Epidermal melanocyte (primary cell): ENCODE measurements at regions not wholly inside any gene's neighbourhood (a gene's known extent, or its start where the extent isn't known, plus 50 kb on each side); places are given as distances from the start of the nearest gene placed in this dataset.

Experiments used
- DNase-seq: peaks from one replicate; pipeline ENCODE4 v3.0.0; 2011; ENCODE audit warnings: low spot score; ENCODE audit not compliant: insufficient read length

DNA sequence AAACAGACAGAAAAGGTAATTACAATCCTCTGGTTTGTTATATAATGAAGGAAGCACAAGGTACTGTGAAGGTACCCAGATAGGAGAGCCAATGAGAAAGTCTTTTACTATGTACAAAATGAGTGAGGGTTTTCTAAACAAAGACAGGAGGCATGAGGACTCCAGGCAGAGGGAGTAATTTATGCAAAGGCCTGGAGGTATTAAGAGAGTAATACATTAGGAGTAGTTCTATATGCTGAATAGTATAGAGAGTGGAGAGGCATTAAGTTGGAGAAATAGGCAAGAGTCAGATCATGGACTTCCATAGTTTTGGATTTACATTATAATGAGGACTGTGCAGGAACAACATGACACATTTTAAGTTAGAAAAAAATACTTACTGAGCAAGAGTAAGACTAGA lies 216.0 kb downstream of the SCG2 start:
- no peak for DNase-seq

DNA sequence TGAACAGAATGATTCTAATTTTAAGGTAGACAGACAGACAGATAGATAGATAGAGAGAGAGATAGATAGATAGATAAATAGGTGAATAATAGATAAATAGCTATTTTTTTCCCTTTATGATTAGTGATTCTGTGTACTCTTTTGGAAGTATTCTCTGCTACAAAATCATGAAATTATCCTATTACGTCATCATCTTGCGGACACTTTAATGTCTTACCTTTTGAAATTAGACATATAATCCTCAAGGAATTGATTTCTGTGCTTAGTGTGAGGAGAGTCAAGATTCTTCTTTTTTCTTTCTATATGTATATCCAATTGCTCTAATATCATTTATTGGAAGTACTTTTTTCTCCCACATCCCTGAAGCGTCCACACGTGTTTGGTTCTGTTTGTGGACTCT lies 215.2 kb downstream of the SCG2 start:
- DNase-seq: no peak

DNA sequence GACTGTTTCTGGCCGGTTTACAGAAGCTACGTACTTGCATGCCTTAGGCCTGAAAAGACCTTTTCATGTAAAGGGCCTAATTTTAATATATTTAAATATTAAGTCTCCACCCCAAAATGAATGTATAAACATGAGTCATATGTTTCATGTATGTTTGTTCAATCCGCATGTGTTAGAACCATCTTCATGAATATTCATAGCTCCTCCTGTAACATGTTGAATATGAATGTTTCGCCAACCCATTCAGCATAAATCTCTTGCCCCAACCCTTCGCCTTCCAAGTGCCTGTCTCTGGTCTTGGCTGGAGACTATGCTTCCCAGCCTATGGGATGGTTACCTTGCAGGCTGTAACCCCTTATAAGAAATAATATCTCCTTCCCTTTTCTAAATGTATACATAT lies 212.5 kb downstream of the SCG2 start:
- no peak for DNase-seq

DNA sequence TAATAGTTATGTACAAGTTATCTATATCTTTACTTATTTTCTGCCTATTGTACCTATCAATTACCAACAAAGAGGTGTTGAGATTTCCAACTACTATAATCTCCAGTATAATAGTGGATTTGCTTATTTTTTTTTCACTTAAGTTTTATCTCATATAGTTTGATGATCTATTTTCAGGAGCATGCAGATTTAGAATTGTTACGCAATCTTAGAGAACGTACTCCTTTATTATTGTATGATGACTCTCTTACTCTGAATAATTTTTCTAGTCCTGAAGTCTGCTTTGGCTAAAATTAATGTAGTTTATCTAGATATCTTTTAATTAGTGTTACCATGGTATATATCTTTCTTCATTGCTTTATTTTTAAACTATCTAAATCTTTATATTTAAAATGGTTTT lies 205.2 kb downstream of the SCG2 start:
- no peak for DNase-seq

DNA sequence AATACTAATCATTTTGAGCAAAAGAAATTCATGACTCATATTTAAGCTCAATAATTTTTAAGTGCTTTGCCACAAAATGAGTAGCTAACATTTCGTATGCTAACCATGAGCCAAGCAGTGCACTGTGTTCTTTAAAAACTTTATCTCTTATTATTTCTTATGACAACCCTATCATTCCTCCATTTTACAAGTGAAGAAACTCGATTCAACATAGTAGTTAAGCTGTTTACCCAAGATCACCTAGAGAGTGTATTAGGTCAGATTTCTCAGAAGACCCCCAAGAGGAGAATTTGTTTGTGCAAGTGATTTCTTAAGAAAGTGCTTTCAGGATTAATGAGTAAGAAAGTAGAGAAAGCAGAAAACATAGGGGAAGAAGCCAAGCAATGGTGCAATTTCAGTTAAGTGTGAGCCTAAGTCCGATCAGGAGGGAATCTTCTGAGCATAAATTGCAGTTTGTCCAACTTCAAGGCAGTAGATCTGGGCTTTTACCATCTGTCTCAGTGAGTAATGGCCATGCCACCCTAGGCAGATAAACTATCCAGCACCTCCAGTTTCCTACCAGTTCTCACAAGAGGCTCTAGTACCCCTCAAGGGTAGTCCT lies 202.7 kb downstream of the SCG2 start:
- no peak for DNase-seq

DNA sequence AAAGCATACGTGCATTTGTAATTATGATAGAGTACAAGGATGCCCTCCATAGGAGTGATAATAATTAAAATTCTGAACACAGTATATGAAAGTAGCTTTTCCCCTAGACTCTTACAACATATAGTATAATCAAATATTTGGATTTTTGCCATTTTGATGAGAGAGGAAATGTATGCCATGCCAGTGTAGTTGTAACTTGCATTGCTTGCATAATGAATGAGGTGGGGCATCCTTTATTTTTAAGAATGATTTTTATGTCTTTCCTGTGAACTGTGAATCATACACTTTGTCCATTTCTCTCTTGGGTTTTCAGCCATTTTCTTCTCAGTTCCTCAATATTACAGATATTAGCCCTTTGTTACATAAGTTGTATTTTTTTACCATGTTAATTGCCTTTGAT lies 197.5 kb downstream of the SCG2 start:
- DNase-seq: no peak

DNA sequence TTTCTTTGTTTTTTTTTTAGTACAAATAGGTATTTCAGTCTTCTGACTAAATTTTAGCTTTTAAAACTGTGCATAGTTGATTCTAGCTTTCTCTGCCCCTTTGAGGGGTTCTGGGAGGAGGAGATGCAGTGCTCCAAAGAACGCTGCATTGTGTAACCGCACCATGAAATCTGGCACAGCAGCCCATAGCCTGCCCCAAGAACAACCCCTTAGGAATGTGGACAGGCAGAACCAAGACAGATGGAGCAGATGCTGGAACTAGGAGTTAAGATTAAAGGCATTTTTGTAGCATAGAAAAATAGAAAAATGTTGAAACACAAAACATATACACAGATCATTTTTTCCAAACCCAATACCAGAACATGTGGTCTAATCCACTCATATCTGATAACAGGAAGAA lies 187.5 kb downstream of the SCG2 start:
- peak; percentile 60 for DNase-seq

DNA sequence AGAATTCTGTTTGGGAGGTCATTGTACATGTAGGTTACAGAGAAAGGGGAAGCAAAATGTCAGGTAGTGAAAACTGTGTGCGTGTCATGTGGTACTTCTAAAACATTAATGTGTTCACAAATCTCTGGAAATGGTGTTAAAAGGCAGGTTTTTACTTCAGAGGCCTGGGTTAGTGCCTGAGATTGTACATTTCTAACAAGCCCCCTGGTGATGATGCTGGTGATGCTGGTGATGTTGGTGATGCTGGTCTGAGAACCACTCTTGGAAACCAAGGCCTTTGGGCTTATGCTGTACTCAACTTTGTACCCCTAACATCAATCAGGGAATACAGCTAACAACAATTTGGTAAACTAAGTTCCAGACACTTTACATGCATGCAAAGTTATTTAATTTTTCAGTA lies 187.1 kb downstream of the SCG2 start:
- no peak for DNase-seq

DNA sequence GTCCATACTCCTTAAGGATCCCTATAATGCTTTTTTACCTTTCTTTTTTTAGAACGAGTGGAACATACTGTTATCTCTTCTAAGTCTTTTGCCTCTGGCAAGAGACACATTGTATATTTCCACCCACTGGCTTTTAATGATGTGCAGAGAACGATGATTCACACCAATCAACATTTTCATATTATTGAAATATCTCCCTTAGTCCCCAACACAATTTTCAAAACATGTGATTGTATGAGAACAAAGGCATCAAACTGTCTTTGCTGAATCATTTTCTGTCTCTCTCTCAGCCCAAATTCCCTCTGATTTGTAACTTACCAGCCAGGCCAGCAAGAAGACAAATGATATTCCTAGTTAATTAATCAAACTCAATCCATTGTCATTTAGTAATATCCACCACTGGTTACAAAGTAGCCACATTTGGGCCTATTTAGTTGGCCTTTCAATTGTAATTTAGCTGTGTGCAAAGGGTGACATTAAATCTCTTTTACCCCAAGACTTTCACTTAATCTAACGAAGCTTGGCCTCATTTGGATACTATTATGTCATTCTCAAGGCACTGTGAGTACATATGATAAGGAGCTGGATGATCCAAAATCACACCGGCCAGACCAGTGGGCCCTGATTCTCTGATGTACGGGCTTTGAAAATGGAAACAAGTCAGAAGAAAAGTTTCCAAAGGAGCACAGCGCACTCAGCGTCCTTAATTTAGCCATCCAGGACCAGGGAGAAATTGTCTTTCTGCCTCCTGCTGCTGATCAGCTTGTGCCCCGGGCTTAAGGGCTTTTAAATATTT lies 185.1 kb downstream of the SCG2 start:
- DNase-seq: no peak

DNA sequence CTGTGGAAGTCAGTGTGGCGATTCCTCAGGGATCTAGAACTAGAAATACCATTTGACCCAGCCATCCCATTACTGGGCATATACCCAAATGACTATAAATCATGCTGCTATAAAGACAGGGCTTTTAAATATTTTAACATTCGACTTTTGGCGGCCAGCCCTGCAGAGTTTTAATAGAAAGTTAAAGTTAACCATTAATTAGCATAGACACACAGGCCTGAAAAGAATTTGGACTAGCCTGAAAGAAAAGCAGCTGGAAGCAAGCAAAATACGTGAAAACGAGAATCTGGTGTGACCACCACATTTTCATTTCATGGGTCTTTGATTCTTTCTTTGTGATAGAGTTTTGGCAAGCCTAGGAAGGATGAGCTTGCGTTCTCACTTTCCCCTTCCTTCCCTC lies 184.0 kb downstream of the SCG2 start:
- DNase-seq: no peak

DNA sequence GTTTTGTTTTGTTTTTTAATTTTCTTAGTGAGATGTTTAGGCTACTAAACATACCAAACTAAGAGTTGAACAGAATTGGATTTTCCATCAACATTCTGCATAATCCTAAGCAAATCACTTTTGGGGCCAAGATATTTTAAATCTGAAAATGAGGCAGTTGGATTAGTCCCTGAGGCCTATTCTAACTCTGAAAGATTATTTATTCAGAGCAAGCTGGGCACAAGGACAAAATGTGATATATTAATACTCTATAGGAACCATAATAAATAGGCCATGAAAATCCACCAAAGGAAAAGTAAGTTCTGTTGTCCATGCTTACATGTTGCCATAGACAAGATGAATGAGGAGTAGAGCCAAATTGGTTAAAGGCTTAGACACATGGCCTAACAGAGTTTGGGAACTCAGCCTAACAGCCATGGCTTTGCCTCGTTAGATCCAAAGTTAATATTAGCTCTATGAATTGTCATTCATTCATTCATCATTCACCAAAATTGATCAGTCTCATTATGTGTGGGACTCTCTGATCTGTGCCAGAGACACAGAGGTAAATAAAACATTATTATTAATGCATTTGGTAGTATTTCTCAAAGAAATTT lies 183.5 kb downstream of the SCG2 start:
- DNase-seq: no peak

DNA sequence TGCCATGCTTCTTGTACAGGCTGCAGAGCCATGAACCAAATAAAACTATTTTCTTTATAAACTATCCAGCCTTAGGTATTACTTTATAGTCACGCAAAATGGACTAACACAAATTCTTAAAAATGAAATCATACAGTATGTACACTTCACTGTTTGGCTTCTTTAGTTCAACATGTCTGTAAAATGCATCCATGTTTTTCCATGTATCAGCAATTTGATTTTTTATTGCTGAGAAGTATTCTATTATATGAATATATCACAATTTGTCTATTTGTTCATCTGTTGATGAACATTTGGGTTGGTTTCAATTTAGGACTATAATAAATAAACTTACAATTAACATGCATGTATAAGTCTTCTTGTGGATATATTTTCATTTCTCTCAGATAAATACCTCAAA lies 182.1 kb downstream of the SCG2 start:
- DNase-seq: no peak

DNA sequence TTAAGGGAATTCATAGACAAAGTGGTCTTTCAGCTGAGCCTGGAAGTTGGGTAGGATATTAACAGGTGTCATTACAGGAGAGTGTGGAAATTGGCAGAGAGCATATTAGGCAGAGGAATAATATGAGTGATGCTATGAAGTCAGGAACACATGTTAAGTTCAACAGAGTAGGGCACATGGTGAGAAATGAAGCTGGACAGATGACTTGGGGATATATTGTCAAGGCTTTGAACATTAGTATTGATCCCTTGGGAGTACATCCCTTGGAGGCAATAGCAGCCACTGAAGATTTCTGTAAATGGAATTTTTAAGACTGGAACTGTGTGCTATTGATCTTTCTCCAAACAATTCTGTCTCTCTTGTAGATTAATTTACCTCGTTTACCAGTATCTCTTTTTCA lies 170.7 kb downstream of the SCG2 start:
- no peak for DNase-seq

DNA sequence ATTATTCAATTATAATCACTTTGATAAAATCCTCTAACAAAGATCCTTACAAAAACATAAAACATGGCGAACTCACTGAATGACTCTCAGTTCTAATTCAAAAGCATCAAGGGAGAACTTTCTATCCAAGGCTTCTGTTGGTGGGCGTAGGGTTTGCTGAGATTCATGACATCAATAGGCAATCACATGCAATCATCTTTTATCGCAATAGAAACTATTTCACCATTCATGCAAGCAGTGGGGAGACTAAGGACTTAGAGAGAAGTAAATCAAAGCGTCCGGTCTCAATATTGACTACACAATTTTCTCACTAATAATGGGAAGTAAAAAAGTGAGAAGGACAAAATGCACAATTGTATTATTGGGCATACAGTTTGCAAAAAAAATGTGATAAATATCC lies 168.7 kb downstream of the SCG2 start:
- DNase-seq: no peak

DNA sequence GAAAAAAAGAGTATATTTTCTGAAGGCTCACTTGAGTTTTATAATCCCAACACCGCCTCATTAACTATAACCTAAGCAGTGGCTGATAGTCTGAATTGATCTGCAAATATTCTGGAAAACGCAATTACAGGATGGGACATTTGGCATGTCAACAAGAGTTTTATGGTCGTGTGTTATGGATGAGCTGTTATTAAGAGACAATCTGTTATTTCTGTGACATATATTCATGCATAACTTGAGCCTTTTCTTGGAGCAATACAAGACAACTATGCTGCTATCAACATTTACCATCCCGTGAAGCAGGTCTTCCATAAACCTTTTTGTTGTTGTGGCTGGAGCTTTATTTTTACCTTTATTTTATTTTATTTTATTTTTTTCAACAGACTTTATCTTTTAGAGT lies 164.4 kb downstream of the SCG2 start:
- DNase-seq: no peak

DNA sequence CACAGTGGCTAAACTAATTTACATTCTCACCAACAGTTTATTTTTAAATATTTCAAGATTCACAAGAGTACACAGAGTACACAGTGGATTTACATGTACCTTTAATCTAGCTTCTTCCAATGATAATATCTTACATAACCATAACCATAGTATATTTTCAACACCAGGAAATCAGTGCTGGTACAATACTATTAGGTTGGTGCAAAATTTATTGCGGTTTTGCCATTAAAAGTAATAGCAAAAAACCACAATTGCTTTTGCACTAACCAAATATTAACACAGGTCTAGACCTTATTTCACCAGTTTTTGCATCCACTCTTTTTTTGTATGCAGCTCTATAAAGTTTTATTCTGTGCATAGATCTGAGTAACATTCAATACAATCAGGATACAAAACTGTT lies 163.0 kb downstream of the SCG2 start:
- no peak for DNase-seq

DNA sequence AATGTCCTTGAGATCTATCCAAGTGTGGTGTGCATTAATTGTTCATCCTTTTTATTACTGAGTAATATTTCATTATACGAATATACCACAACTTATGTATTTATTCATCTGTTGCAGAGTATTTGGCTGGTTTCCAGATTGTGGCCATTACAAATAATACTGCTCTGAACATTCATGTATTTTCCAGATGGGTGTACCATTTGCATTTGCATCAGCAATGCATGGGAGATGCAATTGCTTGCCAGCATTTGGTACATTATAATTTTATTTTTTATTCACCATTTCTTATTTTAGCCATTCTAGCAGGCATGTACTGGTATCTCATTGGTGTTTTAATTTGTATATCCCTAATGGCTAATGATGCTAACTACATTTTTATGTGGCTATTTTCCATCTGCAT lies 162.4 kb downstream of the SCG2 start:
- DNase-seq: no peak

DNA sequence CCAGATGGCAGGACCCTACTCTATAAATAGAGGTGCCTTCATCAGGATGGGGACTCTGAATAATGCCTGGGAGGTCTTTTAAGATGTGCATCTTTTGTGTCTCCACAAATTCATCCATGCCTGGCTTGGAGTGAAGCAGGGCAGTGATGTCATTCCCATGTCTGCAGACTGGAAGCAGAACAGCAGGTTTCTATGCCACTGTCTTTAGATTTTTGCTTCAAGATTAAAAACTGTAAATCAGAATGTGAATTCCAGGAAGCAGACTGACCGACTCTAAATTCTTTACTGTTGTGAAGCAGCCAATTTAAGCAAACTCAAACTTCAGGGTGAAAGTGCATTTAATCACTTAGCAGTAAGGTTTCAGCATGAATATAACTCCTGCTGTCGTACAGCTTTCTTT lies 159.3 kb downstream of the SCG2 start:
- DNase-seq: no peak

DNA sequence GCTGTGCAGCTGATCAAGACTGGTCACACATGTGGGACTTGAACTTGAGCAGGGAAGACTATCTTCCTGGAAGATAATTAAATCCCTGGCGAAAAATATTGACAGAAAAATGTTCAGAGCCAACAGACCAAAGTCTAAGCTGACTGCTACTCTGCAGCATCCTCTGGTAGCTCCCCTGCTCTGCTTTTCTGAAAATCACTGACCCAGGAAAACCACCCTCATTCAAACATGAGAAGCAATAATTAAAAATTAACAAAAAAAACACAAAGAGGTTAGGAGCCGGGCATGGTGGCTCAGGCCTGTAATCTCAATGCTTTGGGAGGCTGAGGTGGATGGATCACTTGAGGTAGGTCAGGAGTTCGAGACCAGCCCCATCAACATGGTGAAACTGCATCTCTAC lies 151.9 kb downstream of the SCG2 start:
- DNase-seq: no peak

DNA sequence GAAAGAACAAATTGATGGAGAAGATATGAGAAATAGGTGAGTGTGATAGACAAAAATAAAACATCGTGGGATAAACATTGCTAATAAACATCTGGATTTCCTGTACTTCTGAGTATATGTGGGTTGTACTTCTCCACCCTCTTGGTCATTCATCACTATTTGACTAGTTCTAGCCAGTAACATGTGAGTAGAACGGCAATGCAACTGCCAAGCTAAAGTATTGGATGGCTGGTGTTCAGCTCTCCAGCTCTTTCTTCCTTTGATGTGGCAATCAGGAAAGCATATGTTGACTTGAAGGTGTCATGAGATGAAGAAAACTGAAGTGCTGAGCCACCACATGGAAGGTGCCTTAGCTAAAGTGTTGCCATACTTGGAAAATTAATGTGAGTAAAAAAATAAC lies 144.9 kb downstream of the SCG2 start:
- DNase-seq: no peak

DNA sequence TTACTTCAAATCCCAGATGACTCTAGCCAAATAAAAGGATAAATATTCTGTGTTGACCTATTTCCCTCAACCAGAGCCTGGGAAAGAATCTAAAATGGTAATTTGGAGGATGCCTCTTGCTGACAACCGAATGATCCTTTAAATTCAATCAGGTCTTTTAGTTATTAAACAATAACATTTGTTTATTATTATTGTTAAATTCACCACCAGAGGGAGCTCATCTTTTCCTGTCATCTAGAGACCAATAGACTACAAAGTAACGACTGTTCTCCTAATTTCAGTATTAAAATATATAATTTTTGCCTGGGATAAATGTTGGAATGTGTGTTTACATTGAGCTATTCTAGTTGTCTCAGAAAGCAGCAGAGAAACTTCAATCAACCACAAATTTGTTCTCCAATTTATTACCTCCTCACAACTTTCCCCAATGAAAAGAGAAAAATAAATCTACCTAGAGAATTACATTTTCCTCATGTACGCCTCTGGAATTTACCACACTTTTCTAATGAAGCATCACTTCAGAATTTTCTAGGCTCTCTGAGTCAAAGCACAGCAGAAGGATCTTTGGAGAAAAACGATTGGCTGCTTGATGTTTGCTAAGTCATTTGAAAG lies 142.7 kb downstream of the SCG2 start:
- peak; percentile 34 for DNase-seq

DNA sequence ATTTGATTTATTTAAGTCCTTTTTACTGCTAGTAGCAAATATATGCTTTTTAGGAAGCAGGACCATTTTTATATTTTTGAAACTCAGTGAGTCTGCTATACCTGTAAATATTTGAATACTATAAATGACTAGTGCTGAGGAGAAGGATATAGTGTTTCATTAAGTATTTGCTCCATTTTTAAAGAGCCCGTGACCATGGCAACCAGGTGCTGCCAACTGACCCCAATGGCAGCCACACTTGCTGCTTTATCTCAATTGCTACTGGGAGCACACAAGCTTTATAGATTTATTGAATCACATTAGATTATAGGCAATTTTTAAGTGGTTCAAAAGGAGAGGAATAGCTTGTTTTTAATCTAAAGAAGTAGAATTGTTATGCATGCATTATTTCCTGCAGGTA lies 142.0 kb downstream of the SCG2 start:
- no peak for DNase-seq

DNA sequence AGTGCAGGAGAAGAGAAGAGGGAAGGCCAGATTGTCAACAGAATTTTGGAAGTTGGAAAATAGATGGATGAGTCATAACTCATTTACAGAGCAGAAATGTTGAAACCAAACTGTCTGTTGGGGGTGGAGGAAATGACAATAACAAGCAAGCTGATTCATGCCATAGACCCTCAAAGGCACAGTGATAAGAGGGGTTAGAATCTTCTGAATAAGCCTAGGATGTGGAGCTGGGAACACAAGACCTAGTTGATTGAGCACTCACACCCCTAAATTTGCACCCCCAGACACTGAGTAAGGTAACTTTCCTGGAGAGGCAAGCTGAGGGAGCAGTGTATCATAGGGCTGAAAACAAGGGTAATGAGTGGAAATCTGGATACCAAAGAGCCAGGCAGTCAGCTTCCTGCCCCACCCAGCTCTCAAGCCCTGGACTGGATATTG lies 141.4 kb downstream of the SCG2 start:
- DNase-seq: no peak
